ENCODE measurements at regions not wholly inside any gene's neighbourhood (a gene's known extent, or its start where the extent isn't known, plus 50 kb on each side); places are given as distances from the start of the nearest gene placed in this dataset.
A peak's percentile ranks its signal among the peaks of the same experiment; 100 is the strongest.
"Not testable (repeated sequence)": the region's sequence is repeated elsewhere in the genome, so short reads cannot be mapped to it uniquely, and the experiment has no call there.

GRCh38 chr12:131437706-131438492 lies 273.0 kb upstream of the SFSWAP start:
- peak in 1 of 2 donors; percentile 29 for DNase-seq
- no peak overlapping the region for H3K27ac ChIP-seq
- no peaks in the 10 kb centered on the region for H3K4me1 ChIP-seq
- intact Hi-C loops (cut with DNase I; ENCODE audit: low total_unique reads), result no loop called here
- H3K27me3 ChIP-seq, result peaks cover 0 to 29% of the 10 kb centered on the region in 2 donors
- H3K9me3 ChIP-seq, result no peaks in the 10 kb centered on the region
- no peak overlapping the region for H3K4me3 ChIP-seq
- H3K36me3 ChIP-seq, result no peaks in the 10 kb centered on the region
- no peak for TF ChIP-seq CTCF (IDR thresholded peaks at IDR 0.05)

GRCh38 chr12:131438493-131438835 lies 272.4 kb upstream of the SFSWAP start:
- H3K4me3 ChIP-seq; intact Hi-C loops (cut with DNase I; ENCODE audit: low total_unique reads); H3K36me3 ChIP-seq; H3K27ac ChIP-seq; H3K9me3 ChIP-seq; H3K4me1 ChIP-seq: not testable (repeated sequence)
- H3K27me3 ChIP-seq, result peaks cover 0 to 31% of the 10 kb centered on the region in 2 donors
- peak in 1 of 2 donors; percentile 37 for DNase-seq

DNA sequence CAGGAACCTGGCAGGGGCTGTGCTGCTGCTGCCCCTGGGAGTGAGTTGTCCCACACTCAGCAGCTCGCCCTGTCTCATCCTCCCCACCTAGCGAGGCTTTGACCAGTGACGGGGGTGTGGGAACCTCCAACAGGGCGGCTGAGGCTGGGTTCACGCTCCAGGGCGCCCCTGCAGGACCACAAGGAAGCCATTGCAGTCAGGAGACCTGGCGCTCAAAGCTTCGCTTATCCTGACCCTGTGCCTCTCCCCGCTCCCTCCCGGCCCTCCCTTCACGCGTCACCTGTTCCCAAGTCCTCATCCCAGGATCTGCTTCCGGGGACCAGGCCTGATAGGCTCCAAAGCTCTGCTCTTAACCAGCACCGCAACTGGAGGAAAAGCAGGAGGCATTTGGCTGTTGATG lies 272.0 kb upstream of the SFSWAP start:
- H3K4me3 ChIP-seq, result no peak overlapping the region
- H3K27me3 ChIP-seq, result peaks cover 0 to 31% of the 10 kb centered on the region in 2 donors
- H3K36me3 ChIP-seq, result no peaks in the 10 kb centered on the region
- H3K9me3 ChIP-seq, result no peaks in the 10 kb centered on the region
- intact Hi-C loops (cut with DNase I; ENCODE audit: low total_unique reads), result no loop called here
- H3K4me1 ChIP-seq, result no peaks in the 10 kb centered on the region
- peak in 1 of 2 donors; percentile 57 for DNase-seq
- TF ChIP-seq CTCF (IDR thresholded peaks at IDR 0.05), result no peak
- no peak overlapping the region for H3K27ac ChIP-seq

- H3K9me3 ChIP-seq; H3K4me1 ChIP-seq; DNase-seq; H3K27ac ChIP-seq; H3K36me3 ChIP-seq; H3K4me3 ChIP-seq; intact Hi-C loops (cut with DNase I; ENCODE audit: low total_unique reads): not testable (repeated sequence)
- peaks cover 0 to 30% of the 10 kb centered on the region in 2 donors for H3K27me3 ChIP-seq
These were observed 271.1 kb upstream of the SFSWAP start for GRCh38 chr12:131439752-131440151.

- H3K9me3 ChIP-seq; H3K4me1 ChIP-seq; H3K27ac ChIP-seq; H3K36me3 ChIP-seq; DNase-seq; H3K4me3 ChIP-seq; intact Hi-C loops (cut with DNase I; ENCODE audit: low total_unique reads): not testable (repeated sequence)
- H3K27me3 ChIP-seq, result peaks cover 0 to 34% of the 10 kb centered on the region in 2 donors
These were observed 270.5 kb upstream of the SFSWAP start for GRCh38 chr12:131440209-131441059.

GRCh38 chr12:131441060-131441396 lies 269.9 kb upstream of the SFSWAP start:
- TF ChIP-seq CTCF (IDR thresholded peaks at IDR 0.05), result no peak
- H3K27ac ChIP-seq, result no peak overlapping the region
- H3K4me1 ChIP-seq, result no peaks in the 10 kb centered on the region
- no peaks in the 10 kb centered on the region for H3K36me3 ChIP-seq
- no peak overlapping the region for H3K4me3 ChIP-seq
- DNase-seq, result no peak
- peaks cover 0 to 34% of the 10 kb centered on the region in 2 donors for H3K27me3 ChIP-seq
- H3K9me3 ChIP-seq, result no peaks in the 10 kb centered on the region
- intact Hi-C loops (cut with DNase I; ENCODE audit: low total_unique reads), result no loop called here

GRCh38 chr12:131441638-131442336 lies 269.1 kb upstream of the SFSWAP start:
- no peak overlapping the region for H3K4me3 ChIP-seq
- no peaks in the 10 kb centered on the region for H3K9me3 ChIP-seq
- no peaks in the 10 kb centered on the region for H3K36me3 ChIP-seq
- H3K27ac ChIP-seq, result no peak overlapping the region
- no peak for TF ChIP-seq CTCF (IDR thresholded peaks at IDR 0.05)
- no peak for DNase-seq
- H3K4me1 ChIP-seq, result no peaks in the 10 kb centered on the region
- peaks cover 0 to 34% of the 10 kb centered on the region in 2 donors for H3K27me3 ChIP-seq
- intact Hi-C loops (cut with DNase I; ENCODE audit: low total_unique reads), result no loop called here
